Omental fat pad (tissue), 3 donors: ENCODE measurements at regions not wholly inside any gene's neighbourhood (a gene's known extent, or its start where the extent isn't known, plus 50 kb on each side); places are given as distances from the start of the nearest gene placed in this dataset.

ENCODE experiments used
- ATAC-seq: fragments of 150-250 bp; one replicate; pipeline ENCODE4 v1.9.1; 2016; ENCODE audit warnings: mild to moderate bottlenecking, moderate library complexity; ENCODE audit not compliant: low FRiP score
- DNase-seq: peaks from one replicate; pipeline ENCODE4 v3.0.0-alpha.2; 2019; ENCODE audit warnings: low spot score
- CTCF ChIP-seq, 3 donors: fragments of 450-650 bp; IDR thresholded peaks; one replicate each; pipeline ENCODE4 v1.5.1; 2016 to 2017; ENCODE audit warnings: antibody characterized with exemption in 3 of 3, mild to moderate bottlenecking in 3 of 3, moderate library complexity in 2 of 3

GRCh38 chr13:55516610-55517009, 1624.1 kb upstream of the PRR20A start:
- no peak for TF ChIP-seq CTCF (IDR thresholded peaks at IDR 0.05)
- no peak for DNase-seq
- ATAC-seq, result no peak

DNA sequence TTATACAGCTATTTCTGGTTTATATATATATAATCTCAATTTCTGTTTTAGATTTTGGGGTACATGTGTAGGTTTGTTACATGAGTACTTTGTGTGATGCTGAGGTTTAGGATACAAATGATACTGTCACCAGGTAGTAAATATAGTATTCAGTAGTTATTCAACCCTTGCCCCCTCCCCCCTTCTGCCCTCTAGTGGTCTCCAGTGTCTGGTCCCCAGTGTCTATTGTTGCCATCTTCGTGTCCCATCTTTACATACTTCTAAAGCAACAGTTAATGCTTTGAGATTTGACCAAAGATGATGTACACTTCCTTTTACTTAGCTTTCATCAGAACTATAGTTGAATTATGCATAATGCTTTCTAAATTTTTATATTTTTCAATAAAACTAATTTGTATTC, 1623.4 kb upstream of the PRR20A start:
- ATAC-seq (no peak), DNase-seq (no peak)
- TF ChIP-seq CTCF (IDR thresholded peaks at IDR 0.05), result no peak

DNA sequence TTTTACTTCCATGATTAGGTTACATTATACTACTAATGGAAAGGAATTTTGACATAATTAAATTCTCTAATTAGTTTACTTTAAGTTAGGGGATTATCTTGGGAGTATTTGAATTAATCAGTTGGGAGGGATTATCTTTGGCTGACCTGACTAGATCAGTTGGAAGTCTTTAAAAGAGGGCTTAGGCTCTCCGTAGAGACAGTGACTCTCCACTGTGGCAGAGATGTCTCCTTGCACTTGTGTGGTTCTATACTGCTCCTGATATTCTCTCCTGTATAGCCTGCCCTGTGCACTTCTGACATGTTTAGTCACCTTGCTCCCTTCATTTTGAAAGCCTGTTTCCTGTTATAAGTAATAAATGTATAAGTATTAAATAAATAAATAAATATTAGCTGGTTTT, 1612.3 kb upstream of the PRR20A start:
- TF ChIP-seq CTCF (IDR thresholded peaks at IDR 0.05), result no peak

GRCh38 chr13:55534306-55534705, 1606.4 kb upstream of the PRR20A start:
- no peak for TF ChIP-seq CTCF (IDR thresholded peaks at IDR 0.05)
- DNase-seq (no peak), ATAC-seq (no peak)

More for the DNA sequence above, 1612.3 kb upstream of the PRR20A start:
- no peak for DNase-seq
- ATAC-seq, result no peak

DNA sequence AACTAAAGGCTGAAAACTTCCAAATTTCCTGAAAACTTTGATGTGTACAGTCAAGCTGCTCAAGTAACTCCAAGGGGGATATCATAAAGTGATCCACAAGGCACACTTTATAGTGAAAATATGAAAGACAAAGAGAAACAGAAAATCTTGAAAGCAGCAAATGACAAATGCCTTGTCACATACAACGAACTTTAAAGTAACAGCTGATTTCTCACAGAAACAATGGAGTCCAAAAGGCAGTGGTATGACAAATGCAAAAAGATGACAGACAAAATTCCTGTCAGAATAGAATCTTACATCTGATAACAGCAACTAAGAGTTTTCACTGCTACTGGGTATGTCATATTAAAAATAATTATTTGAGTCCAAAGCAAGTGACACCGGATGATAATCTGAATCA, 1602.3 kb upstream of the PRR20A start:
- no peak for ATAC-seq
- no peak for TF ChIP-seq CTCF (IDR thresholded peaks at IDR 0.05)

DNA sequence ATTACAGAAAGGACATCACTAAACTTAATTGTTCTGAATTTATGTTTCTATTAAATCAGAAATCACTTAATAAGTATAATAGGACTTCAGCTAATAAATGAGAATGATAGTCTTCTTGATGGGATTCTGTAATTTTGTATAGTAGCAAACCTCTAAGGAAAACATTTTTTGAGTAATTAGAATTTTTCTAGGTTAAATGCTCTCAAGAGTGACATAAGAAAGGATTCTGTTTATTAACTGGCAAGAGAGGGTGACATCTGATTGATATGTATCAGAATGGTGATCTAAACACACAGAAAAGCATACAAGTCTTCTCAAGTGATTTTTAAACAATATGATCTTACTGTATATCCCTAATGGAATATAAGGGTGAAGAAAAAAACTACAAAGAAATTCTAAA, 1597.7 kb upstream of the PRR20A start:
- DNase-seq (no peak), ATAC-seq (no peak)
- TF ChIP-seq CTCF (IDR thresholded peaks at IDR 0.05), result no peak

More for the DNA sequence above, 1602.3 kb upstream of the PRR20A start:
- DNase-seq, result no peak

DNA sequence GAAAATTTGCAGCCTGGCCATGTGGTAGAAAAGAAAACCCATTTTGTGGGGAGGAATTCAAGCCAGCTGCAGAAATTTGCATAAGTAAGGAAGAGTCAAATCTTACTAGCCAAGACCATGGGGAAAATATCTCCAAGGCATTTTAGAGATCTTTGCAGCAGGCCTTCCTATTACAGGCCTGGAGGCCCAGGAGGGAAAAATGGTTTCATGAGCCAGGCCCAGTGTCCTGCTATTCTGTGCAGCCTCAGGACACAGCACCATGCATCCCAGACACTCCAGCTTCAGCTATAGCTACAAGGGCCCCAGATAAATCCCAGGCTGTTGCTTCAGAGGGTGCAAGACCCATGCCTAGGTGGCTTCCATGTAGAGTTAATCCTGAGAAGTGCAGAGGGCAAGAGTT, 1590.1 kb upstream of the PRR20A start:
- TF ChIP-seq CTCF (IDR thresholded peaks at IDR 0.05), result no peak
- DNase-seq, result no peak
- ATAC-seq, result no peak
